Activated T-helper 17 cell treated with anti-CD3 and anti-CD28 coated beads, Interleukin-2, amount 50 U/mL, for 72 hours (primary cell): ENCODE measurements at regions not wholly inside any gene's neighbourhood (a gene's known extent, or its start where the extent isn't known, plus 50 kb on each side); places are given as distances from the start of the nearest gene placed in this dataset.
"Not testable (repeated sequence)": the region's sequence is repeated elsewhere in the genome, so short reads cannot be mapped to it uniquely, and the experiment has no call there.

Source experiments
- ATAC-seq: fragments of 150-1000 bp; cut with Tn5 transposase; replicated peaks from 2 replicates; pipeline ENCODE4 v1.10.0; 2021; ENCODE audit warnings: mild to moderate bottlenecking, moderate library complexity
- H3K27ac Mint-ChIP-seq: one replicate; pipeline ENCODE4 v1.8.0; 2022; ENCODE audit warnings: mixed read lengths
- H3K27me3 Mint-ChIP-seq: one replicate; pipeline ENCODE4 v1.8.0; 2022; ENCODE audit warnings: mixed read lengths
- H3K36me3 Mint-ChIP-seq: one replicate; pipeline ENCODE4 v1.8.0; 2022; ENCODE audit warnings: low read depth, mild to moderate bottlenecking, mixed read lengths
- H3K4me1 Mint-ChIP-seq: one replicate; pipeline ENCODE4 v1.8.0; 2022; ENCODE audit warnings: mixed read lengths
- H3K4me3 Mint-ChIP-seq: one replicate; pipeline ENCODE4 v1.8.0; 2022; ENCODE audit warnings: mild to moderate bottlenecking, mixed read lengths
- H3K9me3 Mint-ChIP-seq: one replicate; pipeline ENCODE4 v1.8.0; 2022; ENCODE audit warnings: mixed read lengths

DNA sequence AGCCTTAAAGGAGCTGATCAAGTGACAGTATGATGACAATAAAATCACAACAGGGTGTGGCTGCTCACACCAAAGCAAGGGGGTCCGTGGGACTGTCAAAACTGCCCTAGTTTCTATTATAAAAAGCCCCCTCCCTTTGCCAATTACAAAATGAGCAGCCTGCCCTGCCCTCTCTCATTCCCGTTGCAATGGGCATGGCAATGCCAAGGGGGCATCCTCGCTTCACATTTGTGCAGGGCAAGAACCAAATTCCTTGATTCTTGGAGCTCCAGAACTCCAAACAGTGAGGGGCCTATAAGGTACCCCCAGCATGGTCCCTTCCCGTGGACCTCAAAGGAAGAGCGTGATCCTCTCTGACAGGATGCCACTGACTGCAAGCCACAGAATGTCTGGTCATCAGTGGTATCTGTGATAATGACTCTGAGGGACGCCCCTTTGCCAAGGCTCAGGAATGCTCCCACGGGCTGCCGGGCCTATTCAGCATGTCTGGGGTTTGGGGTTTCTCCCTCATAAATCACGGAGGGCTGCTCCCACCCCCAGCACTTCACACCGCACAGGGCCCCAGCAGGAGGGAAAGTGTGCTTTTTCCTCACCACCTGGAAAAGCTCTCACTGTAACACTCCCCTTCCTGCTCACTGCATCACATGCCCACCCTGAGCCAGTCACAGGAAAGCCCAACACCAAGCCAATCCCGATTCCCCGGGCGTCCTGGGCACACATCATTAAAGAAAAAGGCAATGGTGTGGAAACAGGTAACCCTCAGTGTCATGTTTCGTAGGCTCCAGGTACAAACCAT lies 105.1 kb upstream of the TRPM1 start:
- no peaks in the 10 kb centered on the region for H3K9me3 Mint-ChIP-seq
- ATAC-seq, result no peak
- H3K4me3 Mint-ChIP-seq, result no peak overlapping the region
- no peaks in the 10 kb centered on the region for H3K27me3 Mint-ChIP-seq
- H3K27ac Mint-ChIP-seq, result no peak overlapping the region
- no peaks in the 10 kb centered on the region for H3K36me3 Mint-ChIP-seq
- H3K4me1 Mint-ChIP-seq, result peaks cover 10% of the 10 kb centered on the region

DNA sequence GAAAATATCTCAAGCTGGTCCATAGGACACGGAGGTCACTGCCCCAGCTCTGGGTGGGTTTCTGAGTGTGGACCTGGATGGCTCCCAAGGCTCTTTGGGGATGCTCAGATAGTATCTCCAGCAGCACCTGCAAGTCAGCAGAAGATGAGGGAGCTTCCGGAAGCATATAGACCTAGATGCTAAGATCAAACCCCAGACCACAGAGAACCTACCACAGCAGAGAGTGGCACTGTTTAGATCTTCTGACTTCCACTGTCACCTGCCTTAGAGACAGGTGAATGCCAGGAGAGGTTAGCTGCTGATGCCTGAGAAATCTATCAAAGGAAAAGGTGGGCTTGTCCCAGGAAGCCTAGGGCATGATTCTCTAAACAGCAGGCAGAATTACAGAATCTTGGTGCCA lies 105.7 kb upstream of the TRPM1 start:
- Mint-ChIP-seq H3K9me3 (no peaks in the 10 kb centered on the region), H3K27ac (peak overlapping the region; percentile 13), H3K4me1 (peaks cover 17% of the 10 kb centered on the region), H3K4me3 (no peak overlapping the region), H3K36me3 (no peaks in the 10 kb centered on the region), H3K27me3 (no peaks in the 10 kb centered on the region)
- peak; percentile 69 for ATAC-seq

DNA sequence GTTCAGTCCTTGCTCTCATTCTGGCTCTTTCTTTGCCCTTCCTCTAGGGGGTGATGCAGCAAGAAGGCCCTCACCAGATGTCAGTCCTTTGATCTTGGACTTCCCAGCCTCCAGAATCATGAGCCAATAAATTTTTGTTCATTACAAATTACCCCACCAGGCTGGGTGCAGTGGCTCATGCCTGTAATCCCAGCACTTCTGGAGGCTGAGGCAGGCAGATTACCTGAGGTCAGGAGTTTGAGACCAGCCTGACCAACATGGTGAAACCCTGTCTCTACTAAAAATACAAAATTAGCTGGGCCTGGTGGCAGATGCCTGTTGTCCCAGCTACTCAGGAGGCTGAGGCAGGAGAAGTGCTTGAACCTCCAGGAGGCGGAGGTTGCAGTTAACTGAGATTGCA lies 106.3 kb upstream of the TRPM1 start:
- H3K36me3 Mint-ChIP-seq, ATAC-seq, H3K4me3 Mint-ChIP-seq, H3K9me3 Mint-ChIP-seq, H3K27me3 Mint-ChIP-seq: not testable (repeated sequence)
- Mint-ChIP-seq H3K27ac (peak overlapping the region; percentile 13), H3K4me1 (peaks cover 17% of the 10 kb centered on the region)

DNA sequence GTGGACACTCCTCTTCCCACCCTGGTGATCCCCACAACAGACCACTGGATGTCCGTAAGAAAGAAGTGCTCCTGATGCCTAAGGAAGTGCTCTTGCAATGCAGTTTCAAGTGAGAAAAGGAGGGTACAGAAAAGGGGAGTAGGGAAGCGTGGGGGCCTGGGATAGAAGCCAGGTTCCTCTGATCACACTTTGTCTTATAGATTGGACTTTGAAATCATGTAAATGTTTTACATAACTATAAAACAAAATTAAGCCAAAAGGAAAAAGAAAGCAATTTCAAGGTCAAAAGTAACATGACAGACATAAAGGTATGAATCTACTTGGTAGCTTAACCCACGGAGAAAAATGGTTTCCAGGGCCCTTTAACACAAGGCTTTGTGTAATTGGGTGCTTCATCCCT lies 107.3 kb upstream of the TRPM1 start:
- H3K36me3 Mint-ChIP-seq, result no peaks in the 10 kb centered on the region
- H3K9me3 Mint-ChIP-seq, result no peaks in the 10 kb centered on the region
- H3K27ac Mint-ChIP-seq, result no peak overlapping the region
- no peak overlapping the region for H3K4me3 Mint-ChIP-seq
- peaks cover 17% of the 10 kb centered on the region for H3K4me1 Mint-ChIP-seq
- H3K27me3 Mint-ChIP-seq, result no peaks in the 10 kb centered on the region
- no peak for ATAC-seq

DNA sequence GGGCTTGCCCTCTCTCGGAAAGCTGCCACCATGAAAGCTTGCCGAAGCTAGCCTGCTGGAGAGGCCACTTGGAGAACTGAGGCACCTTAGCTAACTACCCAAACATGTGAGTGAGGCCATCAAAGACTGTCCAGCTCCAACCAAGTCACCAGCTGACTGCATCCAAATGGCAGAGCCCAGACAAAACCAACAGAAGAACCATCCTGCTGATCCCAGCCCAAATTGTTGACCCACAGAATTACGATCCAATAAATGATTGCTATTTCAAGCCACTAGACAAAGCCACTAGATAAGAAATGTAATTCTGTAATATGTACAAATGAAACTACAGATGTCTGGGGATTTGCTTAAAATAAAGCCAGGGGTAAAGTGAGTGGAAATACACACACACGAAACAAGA lies 109.8 kb upstream of the TRPM1 start:
- Mint-ChIP-seq H3K36me3 (no peaks in the 10 kb centered on the region), H3K27ac (no peak overlapping the region), H3K27me3 (no peaks in the 10 kb centered on the region), H3K9me3 (no peaks in the 10 kb centered on the region), H3K4me3 (no peak overlapping the region), H3K4me1 (peaks cover 17% of the 10 kb centered on the region)
- no peak for ATAC-seq

DNA sequence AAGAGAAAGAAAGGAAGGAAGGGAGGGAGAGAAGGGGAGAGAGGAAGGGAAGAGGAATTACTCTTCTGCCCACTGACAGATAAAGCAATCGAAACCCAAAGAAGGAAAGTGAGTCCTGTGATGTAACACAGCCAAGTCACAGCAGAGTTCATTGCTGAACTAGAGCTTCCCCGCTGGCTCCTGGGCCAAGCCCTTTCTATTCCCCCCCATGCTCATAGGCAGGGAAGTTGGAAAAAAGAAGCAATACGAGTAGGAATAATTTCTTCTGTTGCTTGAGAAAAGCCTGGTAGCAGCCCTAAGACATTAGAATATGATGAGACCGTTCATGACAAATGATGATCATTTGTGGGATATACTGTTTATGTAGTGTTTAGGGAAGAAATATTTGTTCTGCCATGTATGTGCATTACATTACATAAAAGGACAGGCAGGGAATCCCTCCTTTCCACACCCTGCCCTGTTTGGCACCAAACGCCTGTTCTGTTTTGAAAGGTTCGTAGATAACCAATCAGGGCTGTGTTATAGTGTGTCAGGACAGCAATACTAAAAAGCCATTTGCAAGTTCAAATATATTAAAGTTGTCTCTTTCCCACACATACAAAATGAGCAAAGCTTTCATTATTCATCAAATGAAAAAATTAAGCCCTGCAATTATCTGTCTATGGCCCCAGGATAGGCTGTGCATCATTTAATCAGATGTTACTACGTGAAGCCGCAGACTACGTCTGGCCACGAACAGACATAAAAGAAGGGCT lies 111.0 kb upstream of the TRPM1 start:
- Mint-ChIP-seq H3K27ac (no peak overlapping the region), H3K4me1 (peaks cover 20% of the 10 kb centered on the region), H3K27me3 (no peaks in the 10 kb centered on the region), H3K9me3 (no peaks in the 10 kb centered on the region), H3K36me3 (no peaks in the 10 kb centered on the region), H3K4me3 (no peak overlapping the region)
- ATAC-seq, result no peak

DNA sequence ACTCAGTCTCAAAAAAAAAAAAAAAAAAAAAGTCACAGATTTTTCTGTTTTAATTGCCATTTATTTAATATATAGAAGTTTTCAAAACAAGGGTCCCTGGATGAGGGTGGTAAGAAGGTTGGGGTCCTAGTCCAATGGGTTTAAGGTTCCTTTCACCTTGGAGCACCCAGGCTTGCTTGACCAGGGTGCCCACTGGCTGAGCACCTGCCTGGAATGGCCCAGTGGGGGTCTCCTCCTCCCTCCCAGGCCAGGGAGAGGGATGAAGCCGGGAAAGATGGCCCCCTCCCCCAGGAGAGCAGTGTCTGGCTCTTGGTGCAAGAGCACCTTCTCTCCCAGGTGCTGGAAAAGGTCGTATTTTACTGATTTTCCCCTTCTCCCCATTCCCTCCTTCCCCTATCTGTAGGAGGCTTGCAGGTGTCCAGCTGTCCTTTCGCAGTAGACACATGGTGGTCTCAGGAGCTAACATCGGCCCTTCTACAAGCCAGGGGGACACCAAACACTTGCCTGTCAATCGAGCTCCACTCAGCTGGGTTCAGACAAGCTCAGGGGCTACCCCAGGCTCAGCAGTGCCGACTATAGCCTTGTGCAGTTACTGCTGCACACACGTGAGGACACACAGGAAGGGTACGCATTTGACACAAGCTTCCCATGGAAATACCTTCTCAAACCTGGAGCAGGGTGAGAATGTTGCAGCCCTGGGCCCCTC lies 112.3 kb upstream of the KLF13 start:
- H3K9me3 Mint-ChIP-seq, result no peaks in the 10 kb centered on the region
- H3K4me1 Mint-ChIP-seq, result peaks cover 17% of the 10 kb centered on the region
- ATAC-seq, result no peak
- H3K4me3 Mint-ChIP-seq, result peak overlapping the region; percentile 79
- H3K36me3 Mint-ChIP-seq, result no peaks in the 10 kb centered on the region
- peak overlapping the region; percentile 73 for H3K27ac Mint-ChIP-seq
- no peaks in the 10 kb centered on the region for H3K27me3 Mint-ChIP-seq

DNA sequence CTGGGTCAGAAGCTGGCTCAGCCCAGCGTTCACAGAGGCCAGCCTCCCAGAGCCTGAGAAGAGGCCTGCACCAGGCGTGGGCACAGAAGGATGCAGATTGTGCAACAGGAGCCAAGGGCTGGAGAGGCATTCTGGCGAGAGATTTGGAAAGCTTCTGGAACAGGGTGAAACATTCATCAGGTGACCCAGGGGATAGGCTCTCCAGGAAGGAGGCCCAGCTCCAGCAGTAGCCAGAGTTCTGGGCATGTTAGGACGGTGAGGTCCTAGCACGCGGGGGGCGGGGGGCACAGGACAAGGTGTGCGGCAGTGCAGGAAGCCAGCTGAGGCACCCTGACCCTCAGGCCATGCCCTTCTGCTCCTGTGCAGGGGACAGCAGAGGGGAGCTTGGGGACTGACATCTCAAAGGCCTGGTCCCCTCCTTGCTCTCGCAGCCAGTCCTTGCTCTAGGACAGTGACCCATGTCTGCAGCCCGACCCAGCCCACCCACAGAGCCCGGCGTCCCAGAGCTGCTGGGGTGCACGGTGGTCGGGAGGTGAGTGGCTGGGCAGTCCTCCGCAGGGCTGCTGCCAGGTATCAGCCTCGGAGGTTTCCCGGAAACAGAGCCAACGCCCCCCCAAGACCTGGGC lies 111.7 kb upstream of the KLF13 start:
- H3K9me3 Mint-ChIP-seq, result no peaks in the 10 kb centered on the region
- H3K27ac Mint-ChIP-seq, result peak overlapping the region; percentile 73
- H3K4me3 Mint-ChIP-seq, result peak overlapping the region; percentile 79
- H3K27me3 Mint-ChIP-seq, result no peaks in the 10 kb centered on the region
- H3K4me1 Mint-ChIP-seq, result peaks cover 13% of the 10 kb centered on the region
- peak; percentile 8 for ATAC-seq
- no peaks in the 10 kb centered on the region for H3K36me3 Mint-ChIP-seq

DNA sequence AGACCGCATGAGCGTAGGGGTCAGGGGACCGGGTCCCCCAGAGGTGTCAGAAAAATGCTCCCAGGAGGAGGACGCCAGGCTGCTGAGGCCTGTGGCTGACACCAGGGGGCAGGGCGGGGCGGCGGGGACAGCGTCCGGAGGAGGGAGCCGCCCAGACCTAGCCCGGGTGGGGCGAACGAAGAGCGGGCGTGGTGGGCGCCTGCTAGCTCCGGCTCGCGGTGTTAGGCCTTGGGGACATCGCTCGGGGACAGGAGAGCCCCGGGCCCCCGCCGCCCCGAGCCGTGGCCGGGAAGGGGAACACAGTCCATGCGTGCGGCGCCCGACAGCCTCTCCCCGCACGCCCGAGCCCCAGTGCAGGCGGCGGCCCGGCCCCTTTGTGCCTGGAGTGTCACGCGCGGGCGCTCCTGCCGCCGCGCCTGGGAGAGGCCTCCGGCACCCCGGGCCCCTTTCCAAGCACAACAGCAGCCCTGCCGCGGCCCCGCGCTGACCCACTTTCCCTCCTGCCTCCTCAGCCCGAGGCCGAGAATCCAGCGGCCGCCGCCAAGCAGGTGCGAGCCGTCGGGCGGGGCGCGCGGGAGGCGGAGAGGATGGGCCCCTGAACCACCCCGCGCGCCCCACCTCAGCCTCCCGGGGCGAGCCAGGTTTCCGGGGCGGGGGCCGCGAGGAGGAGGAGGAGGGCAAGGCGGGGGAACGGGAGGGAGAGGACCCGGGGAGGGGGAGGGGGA lies 111.0 kb upstream of the KLF13 start:
- no peaks in the 10 kb centered on the region for H3K36me3 Mint-ChIP-seq
- H3K4me1 Mint-ChIP-seq, result peaks cover 13% of the 10 kb centered on the region
- H3K27ac Mint-ChIP-seq, result peak overlapping the region; percentile 81
- H3K4me3 Mint-ChIP-seq, result peak overlapping the region; percentile 79
- H3K27me3 Mint-ChIP-seq, result no peaks in the 10 kb centered on the region
- H3K9me3 Mint-ChIP-seq, result no peaks in the 10 kb centered on the region
- peak; percentile 91 for ATAC-seq

DNA sequence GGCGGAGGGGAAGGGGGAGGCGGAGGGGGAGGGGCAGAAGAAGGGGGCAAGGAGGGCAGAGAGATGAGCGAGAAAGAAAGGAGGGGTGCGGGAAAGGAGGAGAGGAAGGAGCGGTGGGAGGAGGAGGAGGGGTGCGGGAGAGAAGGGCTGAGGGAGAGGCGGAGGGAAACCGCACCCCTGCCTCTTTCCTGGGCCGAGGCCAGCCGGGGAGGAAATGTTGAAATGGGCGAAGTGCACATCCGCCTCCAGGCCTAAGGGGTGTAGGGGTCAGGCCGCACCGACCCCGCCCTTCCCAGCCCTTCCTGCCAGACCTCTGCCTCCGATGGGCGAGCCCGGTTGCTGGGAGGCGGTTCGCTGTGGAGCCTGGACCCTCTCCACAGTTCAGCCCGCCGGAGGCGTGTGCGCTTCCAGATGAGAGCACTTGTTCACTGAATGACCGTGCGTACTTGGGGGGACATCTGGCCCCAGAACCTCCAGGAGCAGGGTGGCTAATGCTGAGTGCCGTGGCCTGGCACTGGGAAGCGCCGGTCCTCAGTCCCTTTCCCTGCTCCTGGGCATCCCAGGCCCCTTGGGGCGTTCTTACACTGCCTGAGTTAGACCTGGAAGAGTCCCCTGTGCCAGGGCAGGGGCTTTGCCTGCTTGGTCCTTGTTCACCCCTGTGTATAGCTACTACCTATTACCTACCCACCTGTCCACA lies 110.3 kb upstream of the KLF13 start:
- Mint-ChIP-seq H3K27ac (peak overlapping the region; percentile 81), H3K27me3 (no peaks in the 10 kb centered on the region), H3K9me3 (no peaks in the 10 kb centered on the region), H3K36me3 (no peaks in the 10 kb centered on the region), H3K4me3 (peak overlapping the region; percentile 79), H3K4me1 (peaks cover 13% of the 10 kb centered on the region)
- peak; percentile 65 for ATAC-seq

DNA sequence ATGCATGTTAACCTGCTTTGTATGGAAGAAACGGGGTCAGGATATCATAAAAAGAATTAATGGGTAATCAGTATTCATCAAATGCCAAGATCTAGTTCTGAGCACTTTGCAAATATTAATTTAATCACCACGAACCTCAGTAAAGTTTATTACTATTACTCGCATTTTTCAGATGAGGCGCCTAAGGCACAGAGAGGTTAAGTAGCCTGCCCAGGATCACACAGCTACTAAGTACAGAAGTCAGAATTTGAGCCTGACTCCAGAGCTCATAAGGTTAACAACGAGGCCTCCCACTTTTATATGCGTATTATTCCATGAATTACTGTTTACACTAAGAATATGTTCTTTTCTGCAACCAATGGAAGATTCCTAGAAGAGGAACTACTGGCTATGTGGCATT lies 109.6 kb upstream of the KLF13 start:
- H3K4me3 Mint-ChIP-seq, result peak overlapping the region; percentile 79

DNA sequence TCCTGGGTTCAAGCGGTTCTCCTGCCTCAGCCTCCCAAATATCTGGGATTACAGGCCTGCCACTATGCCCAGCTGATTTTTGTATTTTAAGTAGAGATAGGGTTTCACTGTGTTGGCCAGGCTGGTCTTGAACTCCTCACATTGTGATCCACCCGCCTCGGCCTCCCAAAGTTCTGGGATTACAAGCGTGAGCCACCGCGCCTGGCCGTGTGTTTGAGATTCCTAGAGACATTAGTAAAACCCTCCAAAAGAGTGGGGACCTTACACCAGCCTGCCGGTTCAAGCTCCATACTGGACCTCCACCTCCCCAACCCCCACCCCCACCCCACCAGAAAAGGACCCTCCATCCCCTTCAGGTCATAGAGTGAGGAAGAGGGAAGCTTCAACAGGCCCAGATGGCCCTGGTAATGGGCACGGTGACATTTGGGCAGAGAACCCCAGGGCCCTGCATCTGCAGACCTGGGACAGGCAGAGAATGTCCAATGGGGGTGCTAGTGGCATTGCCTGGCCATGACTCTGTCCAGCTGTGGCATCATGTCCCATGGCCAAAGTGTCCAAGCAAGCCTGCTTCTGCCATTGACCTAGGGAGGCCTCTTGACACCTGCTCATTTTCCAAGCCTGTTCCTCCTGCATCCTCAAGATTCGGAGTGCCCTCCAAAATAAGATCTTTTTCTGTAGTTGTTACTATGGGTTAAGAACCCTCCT lies 108.9 kb upstream of the KLF13 start:
- H3K4me3 Mint-ChIP-seq, result peak overlapping the region; percentile 79

More for the DNA sequence above, 109.6 kb upstream of the KLF13 start:
- no peak for ATAC-seq
- Mint-ChIP-seq H3K27ac (peak overlapping the region; percentile 81), H3K27me3 (no peaks in the 10 kb centered on the region), H3K4me1 (peaks cover 7% of the 10 kb centered on the region), H3K9me3 (no peaks in the 10 kb centered on the region), H3K36me3 (no peaks in the 10 kb centered on the region)

DNA sequence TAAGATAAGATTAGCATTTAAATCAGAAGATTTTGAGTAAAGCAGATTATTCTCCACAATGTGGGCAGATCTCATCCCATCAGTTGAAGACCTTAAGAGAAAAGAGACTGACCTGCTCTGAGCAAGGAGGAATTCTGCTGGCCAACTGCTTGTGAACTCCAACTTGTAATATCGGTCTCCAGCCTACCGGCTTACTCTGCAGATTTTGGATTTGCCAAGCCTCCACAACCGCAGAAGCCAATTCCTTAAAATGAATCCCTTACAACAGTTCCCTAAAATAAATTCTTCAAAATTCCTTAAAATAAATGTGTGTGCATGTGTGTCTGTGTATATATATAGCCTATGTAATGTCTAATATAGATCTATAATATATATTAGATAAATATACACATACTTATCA lies 107.4 kb upstream of the KLF13 start:
- Mint-ChIP-seq H3K4me3 (no peak overlapping the region), H3K27ac (no peak overlapping the region), H3K9me3 (no peaks in the 10 kb centered on the region), H3K27me3 (no peaks in the 10 kb centered on the region), H3K36me3 (no peaks in the 10 kb centered on the region), H3K4me1 (peaks cover 15% of the 10 kb centered on the region)
- ATAC-seq, result no peak

More for the DNA sequence above, 108.9 kb upstream of the KLF13 start:
- Mint-ChIP-seq H3K9me3 (no peaks in the 10 kb centered on the region), H3K27me3 (no peaks in the 10 kb centered on the region), H3K27ac (peak overlapping the region; percentile 81), H3K36me3 (no peaks in the 10 kb centered on the region), H3K4me1 (peaks cover 12% of the 10 kb centered on the region)
- ATAC-seq, result no peak
